ENCODE measurements at regions not wholly inside any gene's neighbourhood (a gene's known extent, or its start where the extent isn't known, plus 50 kb on each side); places are given as distances from the start of the nearest gene placed in this dataset.

- DNase-seq (ENCODE audit: low spot score) (no peak), ATAC-seq (no peak)
Observed at GRCh38 chr11:80502511-80502910, 1061.7 kb upstream of the TENM4 start.

- no peak for ATAC-seq
- DNase-seq (ENCODE audit: low spot score) = no peak
Observed at GRCh38 chr11:80495116-80495515, 1054.3 kb upstream of the TENM4 start.

- no peak for DNase-seq (ENCODE audit: low spot score)
- no peak for ATAC-seq
Observed at GRCh38 chr11:80487952-80488351, 1047.1 kb upstream of the TENM4 start.

GRCh38 chr11:80486678-80487077 is 1045.8 kb upstream of the TENM4 start:
- no peak for ATAC-seq
- no peak for DNase-seq (ENCODE audit: low spot score)

- ATAC-seq (no peak), DNase-seq (ENCODE audit: low spot score) (no peak)
Observed at GRCh38 chr11:80477178-80477577, 1036.3 kb upstream of the TENM4 start.

- no peak for ATAC-seq
- no peak for DNase-seq (ENCODE audit: low spot score)
Observed at GRCh38 chr11:80473562-80473961, 1032.7 kb upstream of the TENM4 start.

GRCh38 chr11:80469871-80470270 is 1029.0 kb upstream of the TENM4 start:
- ATAC-seq = no peak
- DNase-seq (ENCODE audit: low spot score) = no peak

- ATAC-seq (no peak), DNase-seq (ENCODE audit: low spot score) (no peak)
Observed at GRCh38 chr11:80466570-80466969, 1025.7 kb upstream of the TENM4 start.

GRCh38 chr11:80462211-80462610 is 1021.4 kb upstream of the TENM4 start:
- ATAC-seq (no peak), DNase-seq (ENCODE audit: low spot score) (no peak)

GRCh38 chr11:80458376-80458775 is 1017.5 kb upstream of the TENM4 start:
- ATAC-seq (no peak), DNase-seq (ENCODE audit: low spot score) (no peak)

- no peak for DNase-seq (ENCODE audit: low spot score)
- ATAC-seq = no peak
Observed at GRCh38 chr11:80457823-80458222, 1017.0 kb upstream of the TENM4 start.

- DNase-seq (ENCODE audit: low spot score) (no peak), ATAC-seq (no peak)
Observed at GRCh38 chr11:80455818-80456217, 1015.0 kb upstream of the TENM4 start.

- DNase-seq (ENCODE audit: low spot score) (no peak), ATAC-seq (no peak)
Observed at GRCh38 chr11:80451105-80451504, 1010.3 kb upstream of the TENM4 start.

- ATAC-seq (no peak), DNase-seq (ENCODE audit: low spot score) (no peak)
Observed at GRCh38 chr11:80448709-80449108, 1007.9 kb upstream of the TENM4 start.

- ATAC-seq (no peak), DNase-seq (ENCODE audit: low spot score) (no peak)
Observed at GRCh38 chr11:80443177-80443576, 1002.3 kb upstream of the TENM4 start.

- no peak for DNase-seq (ENCODE audit: low spot score)
- ATAC-seq = no peak
Observed at GRCh38 chr11:80441821-80442220, 1001.0 kb upstream of the TENM4 start.

- DNase-seq (ENCODE audit: low spot score) = no peak
- ATAC-seq = no peak
Observed at GRCh38 chr11:80440835-80441234, 1000.0 kb upstream of the TENM4 start.

GRCh38 chr11:80436547-80436946 is 995.7 kb upstream of the TENM4 start:
- DNase-seq (ENCODE audit: low spot score) (no peak), ATAC-seq (no peak)

GRCh38 chr11:80435345-80435744 is 994.5 kb upstream of the TENM4 start:
- DNase-seq (ENCODE audit: low spot score) (no peak), ATAC-seq (no peak)

- ATAC-seq (no peak), DNase-seq (ENCODE audit: low spot score) (no peak)
Observed at GRCh38 chr11:80432057-80432456, 991.2 kb upstream of the TENM4 start.

GRCh38 chr11:80424012-80424695 is 983.3 kb upstream of the TENM4 start:
- ATAC-seq (no peak), DNase-seq (ENCODE audit: low spot score) (no peak)

- ATAC-seq = no peak
- no peak for DNase-seq (ENCODE audit: low spot score)
Observed at GRCh38 chr11:80420374-80420773, 979.5 kb upstream of the TENM4 start.

GRCh38 chr11:80417681-80418080 is 976.9 kb upstream of the TENM4 start:
- DNase-seq (ENCODE audit: low spot score) (no peak), ATAC-seq (no peak)

Measured in left lobe of liver (tissue), 2 donors.